Fibroblast of upper back skin (primary cell): ENCODE measurements at regions not wholly inside any gene's neighbourhood (a gene's known extent, or its start where the extent isn't known, plus 50 kb on each side); places are given as distances from the start of the nearest gene placed in this dataset.
"Not testable (repeated sequence)": the region's sequence is repeated elsewhere in the genome, so short reads cannot be mapped to it uniquely, and the experiment has no call there.

Experiments
- DNase-seq: peaks from one replicate; pipeline ENCODE4 v3.0.0-alpha.2; 2013

GRCh38 chr5:85173469-85173868 lies 788.8 kb upstream of the EDIL3 start:
- no peak for DNase-seq

- no peak for DNase-seq
These were observed 797.7 kb upstream of the EDIL3 start for GRCh38 chr5:85182344-85182743.

- DNase-seq = no peak
These were observed 819.6 kb upstream of the EDIL3 start for GRCh38 chr5:85204289-85204688.

GRCh38 chr5:85205430-85205829 lies 820.8 kb upstream of the EDIL3 start:
- DNase-seq = no peak

- DNase-seq = no peak
These were observed 840.7 kb upstream of the EDIL3 start for GRCh38 chr5:85225388-85225787.

- no peak for DNase-seq
These were observed 864.5 kb upstream of the EDIL3 start for GRCh38 chr5:85249204-85249603.

- no peak for DNase-seq
These were observed 878.4 kb upstream of the EDIL3 start for GRCh38 chr5:85263125-85263524.

- no peak for DNase-seq
These were observed 882.0 kb upstream of the EDIL3 start for GRCh38 chr5:85266692-85267091.

GRCh38 chr5:85268194-85268593 lies 883.5 kb upstream of the EDIL3 start:
- DNase-seq = no peak

GRCh38 chr5:85278193-85278592 lies 893.5 kb upstream of the EDIL3 start:
- DNase-seq = no peak

- no peak for DNase-seq
These were observed 904.2 kb upstream of the EDIL3 start for GRCh38 chr5:85288914-85289313.

GRCh38 chr5:85293145-85293785 lies 908.6 kb upstream of the EDIL3 start:
- no peak for DNase-seq

- DNase-seq = no peak
These were observed 919.8 kb upstream of the EDIL3 start for GRCh38 chr5:85304524-85304923.

GRCh38 chr5:85305766-85306165 lies 921.1 kb upstream of the EDIL3 start:
- DNase-seq = no peak

- no peak for DNase-seq
These were observed 926.9 kb upstream of the EDIL3 start for GRCh38 chr5:85311536-85311935.

GRCh38 chr5:85320495-85320894 lies 935.8 kb upstream of the EDIL3 start:
- DNase-seq = no peak

- no peak for DNase-seq
These were observed 948.6 kb upstream of the EDIL3 start for GRCh38 chr5:85333276-85333675.

GRCh38 chr5:85337435-85337834 lies 952.8 kb upstream of the EDIL3 start:
- DNase-seq = no peak

- DNase-seq = no peak
These were observed 956.1 kb upstream of the EDIL3 start for GRCh38 chr5:85340790-85341189.

- DNase-seq = no peak
These were observed 961.1 kb upstream of the EDIL3 start for GRCh38 chr5:85345818-85346217.

GRCh38 chr5:85357309-85357708 lies 972.6 kb upstream of the EDIL3 start:
- DNase-seq = no peak

- no peak for DNase-seq
These were observed 990.8 kb upstream of the EDIL3 start for GRCh38 chr5:85375525-85375924.

GRCh38 chr5:85388770-85389169 lies 1004.1 kb upstream of the EDIL3 start:
- DNase-seq = no peak

- DNase-seq = not testable (repeated sequence)
These were observed 1007.6 kb upstream of the EDIL3 start for GRCh38 chr5:85392309-85392708.

GRCh38 chr5:85395526-85395925 lies 1010.8 kb upstream of the EDIL3 start:
- no peak for DNase-seq

GRCh38 chr5:85397451-85397850 lies 1012.8 kb upstream of the EDIL3 start:
- DNase-seq = no peak
